Stimulated activated naive CD8-positive, alpha-beta T cell treated with anti-CD3 and anti-CD28 coated beads, Interleukin-15, Interleukin-2, amounts not matched to agents 100 ng/mL and 50 ng/mL, for 24 hours (primary cell): ENCODE measurements at regions not wholly inside any gene's neighbourhood (a gene's known extent, or its start where the extent isn't known, plus 50 kb on each side); places are given as distances from the start of the nearest gene placed in this dataset.

Experiments used
- H3K27ac Mint-ChIP-seq: one replicate; pipeline ENCODE4 v1.8.0; 2021; ENCODE audit warnings: mild to moderate bottlenecking, mixed read lengths
- H3K27me3 Mint-ChIP-seq: one replicate; pipeline ENCODE4 v1.8.0; 2021; ENCODE audit warnings: mixed read lengths
- H3K36me3 Mint-ChIP-seq: one replicate; pipeline ENCODE4 v1.8.0; 2021; ENCODE audit warnings: low read depth, mixed read lengths
- H3K4me1 Mint-ChIP-seq: one replicate; pipeline ENCODE4 v1.8.0; 2021; ENCODE audit warnings: low read depth, mixed read lengths
- H3K4me3 Mint-ChIP-seq: one replicate; pipeline ENCODE4 v1.8.0; 2021; ENCODE audit warnings: mild to moderate bottlenecking, mixed read lengths
- H3K9me3 Mint-ChIP-seq: one replicate; pipeline ENCODE4 v1.8.0; 2021; ENCODE audit warnings: mixed read lengths

DNA sequence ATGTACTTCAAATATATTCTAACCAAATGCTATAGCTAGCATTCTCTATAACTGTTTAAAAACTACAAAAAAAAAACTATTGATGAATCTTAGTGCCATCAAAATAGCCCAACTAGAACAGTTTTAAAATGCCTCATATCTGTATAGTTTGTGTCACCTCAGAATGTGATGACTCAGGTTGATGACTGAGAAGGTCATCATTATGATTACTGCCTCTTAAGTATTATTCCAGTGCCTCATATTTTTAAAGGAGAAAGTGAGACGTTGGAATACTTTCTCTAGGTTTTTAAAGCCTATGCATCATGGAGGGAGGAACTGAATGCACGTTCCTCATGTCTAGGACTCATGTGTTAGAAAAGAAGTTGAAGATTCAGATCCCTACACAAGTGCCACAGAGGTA, 88.2 kb downstream of the TMA16 start:
- no peak overlapping the region for H3K4me3 Mint-ChIP-seq
- peaks cover 5% of the 10 kb centered on the region for H3K36me3 Mint-ChIP-seq
- H3K27ac Mint-ChIP-seq: no peak overlapping the region
- peaks cover 4% of the 10 kb centered on the region for H3K4me1 Mint-ChIP-seq
- peaks cover under 1% of the 10 kb centered on the region for H3K9me3 Mint-ChIP-seq
- H3K27me3 Mint-ChIP-seq: no peaks in the 10 kb centered on the region

GRCh38 chr4:163587867-163588266, 93.4 kb downstream of the TMA16 start:
- no peak overlapping the region for H3K4me3 Mint-ChIP-seq
- peaks cover 26% of the 10 kb centered on the region for H3K4me1 Mint-ChIP-seq
- H3K36me3 Mint-ChIP-seq: no peaks in the 10 kb centered on the region
- H3K27ac Mint-ChIP-seq: no peak overlapping the region
- no peaks in the 10 kb centered on the region for H3K9me3 Mint-ChIP-seq
- no peaks in the 10 kb centered on the region for H3K27me3 Mint-ChIP-seq

DNA sequence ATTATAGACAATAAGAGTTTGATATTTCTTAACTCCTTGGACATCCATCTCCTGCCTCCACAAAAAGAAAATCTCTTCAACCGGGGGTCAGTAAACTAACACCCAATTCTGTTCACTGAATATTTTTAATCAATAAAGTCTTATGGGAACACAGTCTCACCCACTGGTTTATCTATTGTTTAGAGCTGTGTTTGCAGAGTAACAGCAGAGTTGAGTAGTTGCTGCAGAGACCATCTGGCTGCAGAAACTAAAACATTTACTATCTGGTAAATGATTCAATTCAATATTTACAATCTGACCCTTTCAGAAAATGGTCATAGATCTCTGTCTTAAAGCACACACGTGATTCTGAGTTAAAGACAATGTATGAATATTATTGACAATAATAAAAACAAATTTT, 94.0 kb downstream of the TMA16 start:
- H3K9me3 Mint-ChIP-seq: no peaks in the 10 kb centered on the region
- H3K4me3 Mint-ChIP-seq: no peak overlapping the region
- H3K36me3 Mint-ChIP-seq: no peaks in the 10 kb centered on the region
- H3K27me3 Mint-ChIP-seq: no peaks in the 10 kb centered on the region
- H3K4me1 Mint-ChIP-seq: peaks cover 24% of the 10 kb centered on the region
- H3K27ac Mint-ChIP-seq: no peak overlapping the region

GRCh38 chr4:163590103-163590502, 95.6 kb downstream of the TMA16 start:
- H3K27me3 Mint-ChIP-seq: no peaks in the 10 kb centered on the region
- H3K4me1 Mint-ChIP-seq: peaks cover 24% of the 10 kb centered on the region
- no peaks in the 10 kb centered on the region for H3K9me3 Mint-ChIP-seq
- no peak overlapping the region for H3K27ac Mint-ChIP-seq
- H3K36me3 Mint-ChIP-seq: no peaks in the 10 kb centered on the region
- no peak overlapping the region for H3K4me3 Mint-ChIP-seq

GRCh38 chr4:163590619-163591264, 96.3 kb downstream of the TMA16 start:
- no peak overlapping the region for H3K4me3 Mint-ChIP-seq
- H3K27ac Mint-ChIP-seq: no peak overlapping the region
- H3K9me3 Mint-ChIP-seq: no peaks in the 10 kb centered on the region
- H3K4me1 Mint-ChIP-seq: peaks cover 24% of the 10 kb centered on the region
- no peaks in the 10 kb centered on the region for H3K27me3 Mint-ChIP-seq
- H3K36me3 Mint-ChIP-seq: no peaks in the 10 kb centered on the region

GRCh38 chr4:163591614-163592020, 97.1 kb downstream of the TMA16 start:
- Mint-ChIP-seq H3K27ac (peak overlapping the region; percentile 34), H3K4me1 (peaks cover 24% of the 10 kb centered on the region), H3K36me3 (no peaks in the 10 kb centered on the region), H3K4me3 (no peak overlapping the region), H3K27me3 (no peaks in the 10 kb centered on the region), H3K9me3 (no peaks in the 10 kb centered on the region)

GRCh38 chr4:163592212-163592611, 97.7 kb downstream of the TMA16 start:
- Mint-ChIP-seq H3K9me3 (no peaks in the 10 kb centered on the region), H3K4me1 (peaks cover 24% of the 10 kb centered on the region), H3K4me3 (no peak overlapping the region), H3K27me3 (no peaks in the 10 kb centered on the region), H3K27ac (no peak overlapping the region), H3K36me3 (no peaks in the 10 kb centered on the region)

- H3K27me3 Mint-ChIP-seq: no peaks in the 10 kb centered on the region
- H3K27ac Mint-ChIP-seq: no peak overlapping the region
- no peak overlapping the region for H3K4me3 Mint-ChIP-seq
- no peaks in the 10 kb centered on the region for H3K9me3 Mint-ChIP-seq
- H3K36me3 Mint-ChIP-seq: no peaks in the 10 kb centered on the region
- peaks cover 14% of the 10 kb centered on the region for H3K4me1 Mint-ChIP-seq
Observed at GRCh38 chr4:163595580-163595979, 101.1 kb downstream of the TMA16 start.

GRCh38 chr4:163598028-163598427, 103.5 kb downstream of the TMA16 start:
- no peak overlapping the region for H3K27ac Mint-ChIP-seq
- no peaks in the 10 kb centered on the region for H3K36me3 Mint-ChIP-seq
- no peaks in the 10 kb centered on the region for H3K9me3 Mint-ChIP-seq
- H3K27me3 Mint-ChIP-seq: no peaks in the 10 kb centered on the region
- H3K4me1 Mint-ChIP-seq: no peaks in the 10 kb centered on the region
- H3K4me3 Mint-ChIP-seq: no peak overlapping the region

DNA sequence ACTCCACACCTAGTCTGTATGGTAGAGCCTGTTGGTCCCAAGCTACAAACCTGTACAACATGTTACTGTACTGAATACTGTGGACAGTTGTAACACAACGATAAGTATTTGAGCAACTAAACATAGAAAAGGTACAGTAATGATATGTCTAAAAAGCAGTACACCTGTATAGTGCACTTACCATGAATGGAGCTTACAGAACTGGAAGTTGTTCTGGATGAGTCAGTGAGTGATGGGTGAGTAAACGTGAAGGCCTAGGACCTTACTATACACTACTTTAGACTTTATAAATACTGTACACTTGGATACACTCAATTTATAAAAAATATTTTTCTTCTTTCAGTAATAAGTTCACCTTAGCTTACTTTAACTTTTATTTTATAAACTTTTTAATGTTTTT, 104.0 kb downstream of the TMA16 start:
- Mint-ChIP-seq H3K4me1 (peaks cover 2% of the 10 kb centered on the region), H3K9me3 (no peaks in the 10 kb centered on the region), H3K27me3 (no peaks in the 10 kb centered on the region), H3K36me3 (no peaks in the 10 kb centered on the region), H3K4me3 (no peak overlapping the region), H3K27ac (no peak overlapping the region)

- H3K27ac Mint-ChIP-seq: no peak overlapping the region
- no peak overlapping the region for H3K4me3 Mint-ChIP-seq
- H3K36me3 Mint-ChIP-seq: no peaks in the 10 kb centered on the region
- H3K4me1 Mint-ChIP-seq: peaks cover 10% of the 10 kb centered on the region
- no peaks in the 10 kb centered on the region for H3K27me3 Mint-ChIP-seq
- no peaks in the 10 kb centered on the region for H3K9me3 Mint-ChIP-seq
Observed at GRCh38 chr4:163600727-163601126, 106.2 kb downstream of the TMA16 start.

GRCh38 chr4:163603257-163603656, 108.8 kb downstream of the TMA16 start:
- no peaks in the 10 kb centered on the region for H3K36me3 Mint-ChIP-seq
- peak overlapping the region; percentile 62 for H3K27ac Mint-ChIP-seq
- no peaks in the 10 kb centered on the region for H3K9me3 Mint-ChIP-seq
- peaks cover 18% of the 10 kb centered on the region for H3K4me1 Mint-ChIP-seq
- no peak overlapping the region for H3K4me3 Mint-ChIP-seq
- no peaks in the 10 kb centered on the region for H3K27me3 Mint-ChIP-seq

DNA sequence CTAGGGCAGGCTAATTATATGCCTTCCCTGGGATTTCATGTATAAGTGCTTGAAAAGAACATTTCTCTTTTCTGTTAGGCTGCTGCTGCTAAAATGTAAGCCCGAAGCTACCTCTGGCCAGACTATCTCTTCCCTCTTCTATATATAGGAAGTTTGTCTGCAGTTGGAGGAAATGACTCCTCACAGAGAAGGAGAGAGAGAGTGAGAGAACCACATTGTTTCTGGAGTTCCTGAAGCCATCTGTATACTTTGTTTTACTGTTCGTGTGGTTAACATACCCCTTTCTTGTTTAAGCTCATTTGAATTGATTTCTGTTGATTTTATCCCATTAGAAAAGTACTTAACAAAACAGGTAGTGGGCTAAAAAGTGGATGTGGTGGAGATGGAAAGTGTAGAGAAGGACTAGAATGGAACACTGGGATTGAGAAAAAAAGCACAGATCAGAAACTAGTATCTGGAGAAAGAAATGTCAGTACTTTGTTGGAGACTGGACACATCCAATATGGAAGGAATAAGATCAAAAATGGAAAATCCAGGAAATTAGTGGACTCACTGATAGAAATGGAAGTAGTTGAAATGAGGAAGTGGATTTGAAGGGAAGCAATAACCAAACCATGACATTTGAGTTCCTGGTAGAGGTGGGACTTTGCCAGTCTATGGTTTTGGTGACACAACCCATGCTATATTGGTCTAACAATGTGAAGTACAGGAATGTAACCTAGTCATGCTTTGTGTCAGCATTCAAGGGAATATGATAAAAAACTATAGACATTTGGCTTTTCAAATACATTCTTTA, 112.6 kb downstream of the TMA16 start:
- peaks cover 33% of the 10 kb centered on the region for H3K4me1 Mint-ChIP-seq
- no peaks in the 10 kb centered on the region for H3K9me3 Mint-ChIP-seq
- no peaks in the 10 kb centered on the region for H3K36me3 Mint-ChIP-seq
- H3K27ac Mint-ChIP-seq: peak overlapping the region; percentile 5
- H3K4me3 Mint-ChIP-seq: no peak overlapping the region
- H3K27me3 Mint-ChIP-seq: no peaks in the 10 kb centered on the region

DNA sequence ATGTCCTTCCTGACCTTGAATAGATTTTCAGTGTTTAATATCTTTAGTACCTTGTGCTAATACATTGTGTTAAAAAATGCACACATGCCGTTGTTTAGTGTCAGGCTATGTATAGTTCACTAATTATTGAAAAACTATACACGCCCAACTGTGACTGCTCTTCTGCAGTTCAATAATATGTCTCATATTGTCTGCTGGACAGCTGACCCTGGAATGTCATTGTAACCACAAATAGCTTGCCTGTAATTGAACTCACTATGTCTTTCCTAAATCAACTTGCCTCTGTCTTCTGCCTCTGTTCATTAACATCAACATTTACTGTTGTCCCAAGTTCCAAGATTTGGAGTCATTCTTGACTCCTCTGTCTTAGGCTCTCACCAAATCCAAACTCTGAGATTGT, 114.5 kb downstream of the TMA16 start:
- Mint-ChIP-seq H3K4me3 (no peak overlapping the region), H3K27me3 (no peaks in the 10 kb centered on the region), H3K36me3 (no peaks in the 10 kb centered on the region), H3K27ac (peak overlapping the region; percentile 49), H3K4me1 (peaks cover 27% of the 10 kb centered on the region), H3K9me3 (no peaks in the 10 kb centered on the region)

DNA sequence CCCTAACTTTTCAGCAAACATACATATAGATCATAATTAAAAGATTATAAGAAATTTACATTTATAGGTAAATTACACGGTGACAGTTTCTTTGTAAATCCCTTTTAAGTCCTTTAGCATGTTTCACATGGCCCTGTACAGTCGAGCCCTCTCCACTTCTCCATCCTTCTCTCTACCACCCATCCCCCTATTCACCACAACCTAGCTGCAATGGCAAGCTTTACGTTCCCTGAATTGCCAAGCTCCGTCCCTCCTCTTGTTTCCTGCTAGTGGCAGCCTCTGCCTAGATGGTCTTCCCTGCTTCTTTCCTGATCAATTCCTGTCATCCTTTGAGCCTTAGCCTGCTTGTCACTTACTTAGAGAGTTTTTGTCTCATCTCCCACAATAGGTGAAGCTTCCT, 116.2 kb downstream of the TMA16 start:
- Mint-ChIP-seq H3K27me3 (no peaks in the 10 kb centered on the region), H3K4me3 (peak overlapping the region; percentile 42)

DNA sequence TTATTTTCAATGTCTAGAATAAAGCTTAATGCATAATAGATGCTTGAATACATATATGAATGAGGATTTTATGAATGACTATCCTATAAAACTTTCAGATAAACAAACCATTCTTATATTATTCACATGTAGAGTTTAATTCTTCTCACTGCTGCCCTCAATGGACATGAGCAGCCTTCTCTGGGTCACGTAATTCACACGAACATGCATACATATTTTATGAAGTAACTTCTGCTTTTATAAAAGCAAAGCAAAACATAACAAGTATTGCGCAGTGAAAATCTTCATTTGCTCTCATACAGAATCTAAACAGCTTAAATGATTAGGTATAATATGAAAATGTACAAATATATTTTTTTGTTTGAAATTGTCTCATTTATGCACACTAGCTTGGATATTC, 116.7 kb downstream of the TMA16 start:
- Mint-ChIP-seq H3K9me3 (no peaks in the 10 kb centered on the region), H3K27me3 (no peaks in the 10 kb centered on the region), H3K36me3 (no peaks in the 10 kb centered on the region), H3K27ac (no peak overlapping the region), H3K4me3 (no peak overlapping the region), H3K4me1 (peaks cover 23% of the 10 kb centered on the region)

More for the DNA sequence above, 116.2 kb downstream of the TMA16 start:
- Mint-ChIP-seq H3K27ac (peak overlapping the region; percentile 78), H3K9me3 (no peaks in the 10 kb centered on the region), H3K36me3 (no peaks in the 10 kb centered on the region), H3K4me1 (peaks cover 23% of the 10 kb centered on the region)
